ENCODE measurements at regions not wholly inside any gene's neighbourhood (a gene's known extent, or its start where the extent isn't known, plus 50 kb on each side); places are given as distances from the start of the nearest gene placed in this dataset.

DNA sequence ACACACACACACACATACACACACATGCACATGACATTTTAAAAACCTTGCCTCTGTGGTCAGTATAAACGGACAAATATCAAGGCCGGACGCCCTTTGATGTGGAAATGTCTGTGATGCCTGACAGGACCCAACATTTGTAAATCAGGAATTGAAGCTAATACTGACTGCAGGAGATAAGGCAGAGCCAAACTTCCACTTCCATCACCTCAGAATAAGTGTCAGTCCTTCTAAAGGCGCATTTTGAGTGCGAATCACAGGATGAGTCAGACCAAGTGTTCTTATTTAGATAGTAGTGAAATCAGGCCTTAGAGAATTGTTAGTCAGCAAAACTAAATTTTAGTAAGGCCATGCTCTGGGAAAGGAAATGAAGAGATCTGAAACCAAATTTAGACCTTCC, 211.7 kb upstream of the LRATD1 start:
- no peaks in the 10 kb centered on the region for H3K27me3 ChIP-seq (replicated peaks; ENCODE audit: insufficient read depth, low read length)
- H3K79me2 ChIP-seq (ENCODE audit: low read length) = no peaks in the 10 kb centered on the region
- H3K9me3 ChIP-seq (replicated peaks; ENCODE audit: insufficient read depth, low read length) = no peaks in the 10 kb centered on the region
- H3F3A ChIP-seq (ENCODE audit: insufficient read depth, low read length) = no peaks in the 10 kb centered on the region
- no peak overlapping the region for H3K4me2 ChIP-seq (ENCODE audit: low read depth, low read length)
- no peak overlapping the region for H2AFZ ChIP-seq (ENCODE audit: low read length)
- no peaks in the 10 kb centered on the region for H3K36me3 ChIP-seq (replicated peaks; ENCODE audit: insufficient read depth, low read length)
- no peak overlapping the region for H3K9ac ChIP-seq (ENCODE audit: low read length)
- no peak for DNase-seq
- TF ChIP-seq, protein P1, sequence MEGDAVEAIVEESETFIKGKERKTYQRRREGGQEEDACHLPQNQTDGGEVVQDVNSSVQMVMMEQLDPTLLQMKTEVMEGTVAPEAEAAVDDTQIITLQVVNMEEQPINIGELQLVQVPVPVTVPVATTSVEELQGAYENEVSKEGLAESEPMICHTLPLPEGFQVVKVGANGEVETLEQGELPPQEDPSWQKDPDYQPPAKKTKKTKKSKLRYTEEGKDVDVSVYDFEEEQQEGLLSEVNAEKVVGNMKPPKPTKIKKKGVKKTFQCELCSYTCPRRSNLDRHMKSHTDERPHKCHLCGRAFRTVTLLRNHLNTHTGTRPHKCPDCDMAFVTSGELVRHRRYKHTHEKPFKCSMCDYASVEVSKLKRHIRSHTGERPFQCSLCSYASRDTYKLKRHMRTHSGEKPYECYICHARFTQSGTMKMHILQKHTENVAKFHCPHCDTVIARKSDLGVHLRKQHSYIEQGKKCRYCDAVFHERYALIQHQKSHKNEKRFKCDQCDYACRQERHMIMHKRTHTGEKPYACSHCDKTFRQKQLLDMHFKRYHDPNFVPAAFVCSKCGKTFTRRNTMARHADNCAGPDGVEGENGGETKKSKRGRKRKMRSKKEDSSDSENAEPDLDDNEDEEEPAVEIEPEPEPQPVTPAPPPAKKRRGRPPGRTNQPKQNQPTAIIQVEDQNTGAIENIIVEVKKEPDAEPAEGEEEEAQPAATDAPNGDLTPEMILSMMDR (IDR thresholded peaks at IDR 0.05; ENCODE audit: low read length) = no peak
- TF ChIP-seq EZH2 (optimal IDR thresholded peaks at IDR 0.05; ENCODE audit: low read depth, low read length) (no peak), EZH2phosphoT487 (IDR thresholded peaks at IDR 0.05; ENCODE audit: low read length) (no peak)
- no peaks in the 10 kb centered on the region for H3K4me1 ChIP-seq (ENCODE audit: low read length)
- no peaks in the 10 kb centered on the region for H4K20me1 ChIP-seq (ENCODE audit: insufficient read depth, low read length)
- H3K27ac ChIP-seq (ENCODE audit: low read length) = no peak overlapping the region
- no peaks in the 10 kb centered on the region for H3K9me2 ChIP-seq (replicated peaks; ENCODE audit: insufficient read depth, low read length)
- no peak overlapping the region for H3K4me3 ChIP-seq (ENCODE audit: low read length)

DNA sequence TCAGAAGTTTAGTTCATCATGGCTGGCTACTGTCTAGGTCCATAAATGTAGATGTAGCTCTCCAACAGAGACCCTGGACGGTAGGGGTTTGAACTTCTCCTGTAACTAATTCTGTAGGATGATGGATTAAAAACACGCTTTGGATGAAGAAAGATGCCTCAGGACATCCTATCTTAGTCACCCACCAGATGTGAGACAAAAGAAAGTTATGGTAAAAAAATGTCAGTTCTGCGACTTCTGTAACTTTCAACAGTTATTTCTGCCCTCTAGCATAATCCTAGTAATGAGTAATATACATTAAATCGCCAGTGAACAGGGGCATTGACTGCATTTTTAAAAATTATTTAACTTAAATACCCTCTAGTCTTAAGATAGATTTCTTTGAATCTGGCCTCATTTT, 210.1 kb upstream of the LRATD1 start:
- H3K4me3 ChIP-seq (ENCODE audit: low read length) = no peak overlapping the region
- no peaks in the 10 kb centered on the region for H3K27me3 ChIP-seq (replicated peaks; ENCODE audit: insufficient read depth, low read length)
- no peak overlapping the region for H2AFZ ChIP-seq (ENCODE audit: low read length)
- no peaks in the 10 kb centered on the region for H3K4me1 ChIP-seq (ENCODE audit: low read length)
- H3F3A ChIP-seq (ENCODE audit: insufficient read depth, low read length) = no peaks in the 10 kb centered on the region
- no peak overlapping the region for H3K4me2 ChIP-seq (ENCODE audit: low read depth, low read length)
- H3K36me3 ChIP-seq (replicated peaks; ENCODE audit: insufficient read depth, low read length) = no peaks in the 10 kb centered on the region
- H3K79me2 ChIP-seq (ENCODE audit: low read length) = no peaks in the 10 kb centered on the region
- H4K20me1 ChIP-seq (ENCODE audit: insufficient read depth, low read length) = no peaks in the 10 kb centered on the region
- no peak overlapping the region for H3K27ac ChIP-seq (ENCODE audit: low read length)
- no peaks in the 10 kb centered on the region for H3K9me3 ChIP-seq (replicated peaks; ENCODE audit: insufficient read depth, low read length)
- no peak for DNase-seq
- no peak overlapping the region for H3K9ac ChIP-seq (ENCODE audit: low read length)
- no peak for TF ChIP-seq EZH2 (optimal IDR thresholded peaks at IDR 0.05; ENCODE audit: low read depth, low read length)
- TF ChIP-seq, protein P1 (IDR thresholded peaks at IDR 0.05; ENCODE audit: low read length) = no peak
- no peak for TF ChIP-seq EZH2phosphoT487 (IDR thresholded peaks at IDR 0.05; ENCODE audit: low read length)
- H3K9me2 ChIP-seq (replicated peaks; ENCODE audit: insufficient read depth, low read length) = no peaks in the 10 kb centered on the region

DNA sequence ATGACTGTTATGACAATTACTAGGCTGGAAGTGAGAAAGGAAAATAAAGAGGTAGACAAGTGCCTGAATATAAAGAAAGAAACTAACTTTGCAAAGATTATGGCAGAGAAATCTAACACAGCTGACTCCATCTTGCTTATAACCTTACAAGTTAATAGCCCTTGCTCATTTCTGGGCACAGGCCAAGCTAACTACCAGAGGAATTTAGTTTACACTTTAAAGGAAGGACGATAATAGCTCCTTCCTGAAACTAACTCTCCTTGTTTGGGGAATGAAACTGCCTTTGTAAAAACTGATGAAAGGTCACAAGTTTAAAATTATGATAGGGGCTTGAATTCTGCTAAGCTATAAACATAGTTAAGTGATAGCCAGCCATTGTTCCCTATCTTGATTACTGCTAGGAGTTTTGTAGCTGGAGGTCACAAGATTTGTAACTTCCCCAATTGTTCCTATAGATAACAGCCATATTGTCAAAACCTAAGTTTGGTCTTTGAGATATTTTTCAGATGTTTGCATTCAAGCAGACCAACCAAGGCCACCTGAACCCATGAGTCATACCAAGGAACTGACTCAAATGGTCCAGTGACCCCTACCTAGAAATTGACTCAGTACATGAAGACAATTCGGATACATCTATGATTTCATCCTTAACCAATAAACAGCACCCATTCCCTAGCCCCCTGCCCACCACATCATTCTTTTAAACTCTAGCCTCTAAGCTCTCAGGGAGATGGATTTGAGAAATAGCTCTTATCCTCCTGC, 209.2 kb upstream of the LRATD1 start:
- Histone ChIP-seq H4K20me1 (ENCODE audit: insufficient read depth, low read length) (no peaks in the 10 kb centered on the region), H3K4me2 (ENCODE audit: low read depth, low read length) (no peak overlapping the region), H2AFZ (ENCODE audit: low read length) (no peak overlapping the region), H3K79me2 (ENCODE audit: low read length) (no peaks in the 10 kb centered on the region), H3F3A (ENCODE audit: insufficient read depth, low read length) (no peaks in the 10 kb centered on the region), H3K9me2 (replicated peaks; ENCODE audit: insufficient read depth, low read length) (no peaks in the 10 kb centered on the region), H3K27me3 (replicated peaks; ENCODE audit: insufficient read depth, low read length) (no peaks in the 10 kb centered on the region), H3K27ac (ENCODE audit: low read length) (no peak overlapping the region), H3K9ac (ENCODE audit: low read length) (no peak overlapping the region), H3K36me3 (replicated peaks; ENCODE audit: insufficient read depth, low read length) (no peaks in the 10 kb centered on the region), H3K4me3 (ENCODE audit: low read length) (no peak overlapping the region), H3K9me3 (replicated peaks; ENCODE audit: insufficient read depth, low read length) (no peaks in the 10 kb centered on the region), H3K4me1 (ENCODE audit: low read length) (no peaks in the 10 kb centered on the region)
- TF ChIP-seq, protein P1 (IDR thresholded peaks at IDR 0.05; ENCODE audit: low read length) = no peak
- TF ChIP-seq EZH2 (optimal IDR thresholded peaks at IDR 0.05; ENCODE audit: low read depth, low read length) (no peak), EZH2phosphoT487 (IDR thresholded peaks at IDR 0.05; ENCODE audit: low read length) (no peak)
- no peak for DNase-seq
